ENCODE measurements at regions not wholly inside any gene's neighbourhood (a gene's known extent, or its start where the extent isn't known, plus 50 kb on each side); places are given as distances from the start of the nearest gene placed in this dataset.

DNA sequence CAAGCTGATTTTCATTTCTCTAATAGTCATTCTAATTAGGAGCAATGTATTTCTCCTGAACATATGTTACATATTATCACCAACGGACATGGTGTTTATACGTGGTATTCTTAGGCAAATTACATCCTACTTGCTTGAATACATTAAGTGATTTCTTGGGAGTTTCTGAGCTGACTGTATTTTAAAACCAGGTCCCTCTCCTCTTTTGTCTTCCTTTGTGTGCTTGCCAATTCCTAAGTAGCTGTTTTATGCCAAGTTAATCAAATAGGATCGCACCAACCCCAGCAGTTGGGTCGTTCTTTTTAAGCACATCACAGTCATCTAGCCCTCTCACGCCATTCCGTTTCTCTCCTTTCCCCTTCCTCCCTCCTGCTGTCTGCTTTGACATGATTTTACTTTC, 75.4 kb upstream of the MAP2 start:
- 100% methylated on average over 2 of the region's 6 CpGs for WGBS (ENCODE audit: insufficient coverage)
- no peaks in the 10 kb centered on the region for H3K4me1 Mint-ChIP-seq
- no peak for TF ChIP-seq CTCF (IDR thresholded peaks at IDR 0.05)
- peaks cover 0 to 6% (median 0%) of the 10 kb centered on the region in 3 donors for H3K27me3 Mint-ChIP-seq (ENCODE audit: low read depth in 3 of 3)
- Histone ChIP-seq H3K4me3 (replicated peaks in 1 of 3; ENCODE audit: low read depth in 2 of 3, low read length in 3 of 3) (no peak overlapping the region), H3K9ac (ENCODE audit: insufficient read depth, low read length, poor library complexity, severe bottlenecking) (no peak overlapping the region), H3K4me1 (ENCODE audit: control insufficient read depth in 1 of 2, insufficient read depth in 2 of 2, low read length in 2 of 2) (no peaks in the 10 kb centered on the region), H3K27me3 (ENCODE audit: control insufficient read depth in 2 of 2, insufficient read depth in 2 of 2, low read length in 2 of 2) (no peaks in the 10 kb centered on the region), H3K27ac (ENCODE audit: low read depth in 1 of 2, low read length in 2 of 2) (no peak overlapping the region), H3K4me2 (replicated peaks; ENCODE audit: extremely low read depth, low read length, poor library complexity, severe bottlenecking) (no peak overlapping the region), H2AFZ (ENCODE audit: insufficient read depth, low read depth, low read length, poor library complexity, severe bottlenecking) (no peak overlapping the region), H3K9me3 (replicated peaks in 1 of 2; ENCODE audit: control insufficient read depth in 1 of 2, insufficient read depth in 1 of 2, low read length in 2 of 2) (no peaks in the 10 kb centered on the region), H4K20me1 (ENCODE audit: insufficient read depth, low read length) (no peaks in the 10 kb centered on the region), H3K79me2 (ENCODE audit: insufficient read depth, low read length) (no peaks in the 10 kb centered on the region), H3K36me3 (replicated peaks in 1 of 2; ENCODE audit: control insufficient read depth in 1 of 2, insufficient read depth in 2 of 2, low read length in 2 of 2) (no peaks in the 10 kb centered on the region)
- DNase-seq: no peak
- peaks cover 0 to 2% (median 0%) of the 10 kb centered on the region in 7 donors for H3K9me3 Mint-ChIP-seq
- intact Hi-C loops (cut with micrococcal nuclease): loop anchor here in 1 of 2 donors (10.0 kb wide), 1 partner anchor 226 kb away; no protein-coding TSS in a partner anchor
- H3K36me3 Mint-ChIP-seq: no peaks in the 10 kb centered on the region
- H3K4me3 Mint-ChIP-seq: no peak overlapping the region
- H3K27ac Mint-ChIP-seq: no peak overlapping the region

GRCh38 chr2:209351636-209352035, 72.2 kb upstream of the MAP2 start:
- H3K27ac Mint-ChIP-seq: no peak overlapping the region
- Histone ChIP-seq H3K27me3 (ENCODE audit: control insufficient read depth in 2 of 2, insufficient read depth in 2 of 2, low read length in 2 of 2) (no peaks in the 10 kb centered on the region), H3K4me2 (replicated peaks; ENCODE audit: extremely low read depth, low read length, poor library complexity, severe bottlenecking) (no peak overlapping the region), H3K36me3 (replicated peaks in 1 of 2; ENCODE audit: control insufficient read depth in 1 of 2, insufficient read depth in 2 of 2, low read length in 2 of 2) (no peaks in the 10 kb centered on the region), H3K4me1 (ENCODE audit: control insufficient read depth in 1 of 2, insufficient read depth in 2 of 2, low read length in 2 of 2) (no peaks in the 10 kb centered on the region), H3K79me2 (ENCODE audit: insufficient read depth, low read length) (no peaks in the 10 kb centered on the region), H3K27ac (ENCODE audit: low read depth in 1 of 2, low read length in 2 of 2) (no peak overlapping the region), H4K20me1 (ENCODE audit: insufficient read depth, low read length) (no peaks in the 10 kb centered on the region), H2AFZ (ENCODE audit: insufficient read depth, low read depth, low read length, poor library complexity, severe bottlenecking) (no peak overlapping the region), H3K4me3 (replicated peaks in 1 of 3; ENCODE audit: low read depth in 2 of 3, low read length in 3 of 3) (no peak overlapping the region), H3K9me3 (replicated peaks in 1 of 2; ENCODE audit: control insufficient read depth in 1 of 2, insufficient read depth in 1 of 2, low read length in 2 of 2) (no peaks in the 10 kb centered on the region), H3K9ac (ENCODE audit: insufficient read depth, low read length, poor library complexity, severe bottlenecking) (no peak overlapping the region)
- H3K36me3 Mint-ChIP-seq: no peaks in the 10 kb centered on the region
- H3K4me3 Mint-ChIP-seq: no peak overlapping the region
- DNase-seq: no peak
- intact Hi-C loops (cut with micrococcal nuclease): no loop called here
- peaks cover 0 to 6% (median 3%) of the 10 kb centered on the region in 7 donors for H3K9me3 Mint-ChIP-seq
- no peak for TF ChIP-seq CTCF (IDR thresholded peaks at IDR 0.05)
- H3K4me1 Mint-ChIP-seq: no peaks in the 10 kb centered on the region
- no CpG with 5 or more reads among the region's 3 CpGs for WGBS (ENCODE audit: insufficient coverage)
- peaks cover 0 to 6% (median 0%) of the 10 kb centered on the region in 3 donors for H3K27me3 Mint-ChIP-seq (ENCODE audit: low read depth in 3 of 3)
